GM18517 (cell line): ENCODE measurements at regions not wholly inside any gene's neighbourhood (a gene's known extent, or its start where the extent isn't known, plus 50 kb on each side); places are given as distances from the start of the nearest gene placed in this dataset.
"Not testable (repeated sequence)": the region's sequence is repeated elsewhere in the genome, so short reads cannot be mapped to it uniquely, and the experiment has no call there.

ENCODE experiments used
- ATAC-seq: cut with Tn5 transposase; IDR thresholded peaks from one replicate; pipeline ENCODE4 v1.9.1; 2021; ENCODE audit warnings: mild to moderate bottlenecking, moderate library complexity; ENCODE audit not compliant: unreplicated experiment

DNA sequence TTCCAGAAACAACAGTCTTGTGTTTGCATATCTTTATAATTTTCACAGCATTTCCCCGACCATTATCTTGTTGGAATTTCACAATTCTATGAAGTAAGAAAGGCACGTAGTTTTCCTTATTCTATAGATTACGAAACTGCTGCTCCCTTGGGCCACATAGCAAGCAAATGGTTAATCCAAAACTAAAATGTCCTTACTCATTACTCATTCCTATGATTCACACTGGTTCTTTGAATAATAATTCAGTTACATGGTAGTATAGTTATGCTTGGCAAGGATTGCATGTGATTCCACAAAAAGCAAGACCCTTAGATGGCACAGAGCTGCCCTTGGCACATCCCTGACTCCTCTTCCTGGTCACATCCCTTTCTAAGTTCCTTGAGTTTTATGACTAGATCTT lies 51.2 kb downstream of the OR13H1 start:
- ATAC-seq: no peak

DNA sequence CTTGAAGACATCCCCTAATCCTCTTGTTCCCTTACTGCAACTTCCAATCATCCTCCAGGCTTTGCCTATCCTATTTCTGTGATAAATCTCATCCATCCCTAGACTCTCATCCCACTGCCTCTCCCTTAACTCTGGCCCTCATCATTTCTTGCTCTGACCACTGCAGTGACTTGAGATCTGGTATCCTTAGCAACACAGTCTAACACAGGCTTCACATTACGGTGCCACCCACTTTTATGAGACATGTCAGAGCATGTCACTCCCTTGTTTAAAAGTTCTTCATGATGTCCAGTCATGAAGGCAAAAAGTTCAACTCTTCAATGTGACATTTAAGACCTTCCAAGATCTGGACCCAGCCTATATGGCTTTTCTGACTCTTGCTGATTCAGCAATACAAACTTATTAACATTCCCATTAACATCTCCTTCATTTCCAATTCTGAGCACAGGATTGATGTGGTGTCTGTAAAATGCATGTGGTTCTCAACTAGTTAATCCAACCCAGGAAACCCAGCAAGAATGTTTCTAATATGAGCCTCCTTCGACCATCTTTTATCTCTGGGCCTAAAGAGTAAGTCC lies 64.0 kb downstream of the OR13H1 start:
- no peak for ATAC-seq

DNA sequence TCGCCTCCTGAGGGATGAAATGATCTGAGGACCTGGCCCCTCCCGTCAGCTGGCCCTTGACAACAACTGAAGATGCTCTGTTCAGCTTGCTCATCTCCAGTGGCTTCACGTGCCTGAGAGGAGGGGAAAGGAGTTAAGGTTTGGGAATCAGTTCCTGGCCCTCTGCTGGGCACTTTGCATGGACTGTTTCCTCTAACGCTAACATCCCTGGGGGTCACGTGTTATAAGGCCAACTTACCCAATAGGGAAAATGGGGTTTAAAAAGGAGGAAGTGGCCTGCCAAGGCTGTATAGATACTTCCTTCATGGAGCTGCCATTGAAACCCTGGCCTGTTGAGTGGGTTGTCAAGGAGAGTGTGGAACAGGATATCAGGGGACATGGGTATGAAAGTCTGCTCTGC lies 65.6 kb downstream of the OR13H1 start:
- no peak for ATAC-seq

DNA sequence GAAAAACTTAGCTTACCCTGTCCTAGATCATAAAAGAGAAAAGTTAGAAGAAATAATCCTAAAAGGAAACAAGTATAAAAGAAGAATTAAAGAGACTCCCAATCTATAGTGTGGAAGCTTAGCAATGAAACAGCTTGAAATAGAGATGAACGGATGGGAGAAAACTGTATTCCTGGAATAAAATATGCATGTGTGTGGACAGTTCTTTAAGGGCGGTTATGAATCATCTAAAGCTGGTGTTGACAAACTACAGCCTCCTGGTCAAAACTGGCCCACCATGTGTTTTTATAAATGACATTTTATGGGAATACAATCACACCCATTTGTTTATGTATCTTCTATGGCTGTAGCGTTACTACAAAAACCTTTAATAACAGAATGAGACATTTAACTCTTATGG lies 69.4 kb downstream of the OR13H1 start:
- ATAC-seq: no peak

DNA sequence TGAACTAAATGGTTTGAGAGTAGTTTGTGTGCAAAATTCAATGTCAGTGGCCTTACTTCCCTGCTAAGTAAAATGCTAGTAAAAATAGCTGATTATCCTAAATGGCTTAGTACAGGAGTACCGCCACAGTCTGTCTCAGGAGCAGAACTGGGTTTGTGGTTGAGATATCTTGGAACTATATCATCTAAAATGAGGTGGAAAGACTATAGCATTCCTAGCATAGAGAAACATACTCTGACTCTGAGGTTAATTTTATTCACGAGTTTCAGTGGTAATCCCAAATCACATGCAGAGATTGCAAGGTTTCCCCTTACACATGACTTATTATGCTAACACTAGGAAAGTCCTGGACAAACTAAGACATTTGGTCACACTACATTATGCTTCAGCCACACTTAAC lies 70.4 kb downstream of the OR13H1 start:
- no peak for ATAC-seq

DNA sequence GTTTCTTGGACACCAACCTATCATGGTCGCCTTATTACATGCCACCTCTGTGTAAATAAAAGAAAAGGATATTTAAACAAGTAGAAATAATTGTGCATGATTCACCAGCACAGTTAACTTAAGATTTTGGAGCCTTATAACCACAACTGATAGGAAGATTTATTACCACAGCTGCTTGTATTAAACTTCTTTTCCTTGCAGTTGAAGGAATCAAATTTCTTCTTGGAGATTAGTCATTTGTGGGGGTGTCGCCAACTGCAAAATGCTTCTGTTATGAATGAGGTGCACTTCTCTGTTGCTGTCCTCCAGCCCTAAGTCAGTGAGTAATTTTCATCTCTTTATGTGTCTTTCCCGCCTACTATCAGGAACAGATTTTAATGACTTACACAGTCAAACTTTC lies 73.3 kb downstream of the OR13H1 start:
- ATAC-seq: no peak

GRCh38 chrX:131621650-131622049 lies 77.8 kb downstream of the OR13H1 start:
- no peak for ATAC-seq

DNA sequence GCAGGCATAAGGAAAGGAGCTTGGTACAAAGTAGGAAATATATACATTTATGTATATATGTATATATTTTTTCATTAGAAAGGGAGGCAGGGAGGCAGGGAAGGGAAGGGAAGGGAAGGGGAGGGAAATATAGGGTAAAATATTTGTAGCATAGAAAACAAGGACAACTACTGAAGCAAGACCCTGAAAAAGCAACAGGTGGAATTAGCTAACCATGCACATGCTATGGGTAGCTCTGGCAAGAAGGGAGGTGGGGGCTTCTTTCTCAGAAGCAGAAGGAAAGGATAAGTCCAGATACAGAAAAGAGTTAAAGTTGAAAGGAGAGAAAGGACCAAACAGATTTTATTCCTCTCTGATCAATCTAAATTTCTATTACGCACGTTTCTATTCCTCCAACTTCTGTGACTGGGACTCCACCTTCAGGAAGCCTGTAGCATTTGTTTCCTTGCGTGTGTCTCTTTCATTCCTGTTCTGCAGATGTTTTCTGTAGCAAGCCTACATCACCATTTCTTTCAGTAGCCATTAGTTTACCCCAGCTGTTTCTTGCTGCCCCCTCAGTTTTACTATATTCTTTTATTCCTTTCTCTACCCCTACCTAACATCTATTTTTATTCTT lies 82.9 kb downstream of the OR13H1 start:
- no peak for ATAC-seq

GRCh38 chrX:131630534-131630933 lies 86.7 kb downstream of the OR13H1 start:
- ATAC-seq: no peak

GRCh38 chrX:131633285-131633917 lies 89.5 kb downstream of the OR13H1 start:
- peak; percentile 76 for ATAC-seq

DNA sequence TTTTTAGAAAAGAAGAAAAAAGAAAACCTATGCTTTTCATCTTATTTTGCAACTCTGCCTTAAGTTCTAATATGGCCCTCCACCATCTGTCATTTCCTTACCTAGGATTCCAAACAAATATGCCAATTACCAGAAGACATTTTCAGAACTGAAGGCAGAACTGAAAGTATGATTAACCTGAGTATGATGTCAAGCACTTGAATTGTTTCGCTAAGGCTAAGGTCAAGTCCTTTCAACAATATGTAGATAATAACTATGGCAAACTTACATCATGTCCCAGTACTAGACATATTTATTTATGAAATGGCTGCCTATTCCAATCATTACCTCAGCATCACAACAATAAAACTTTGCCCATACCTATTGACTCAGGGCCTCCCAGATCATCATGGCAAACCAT lies 91.0 kb downstream of the OR13H1 start:
- no peak for ATAC-seq

- ATAC-seq: no peak
Measured at GRCh38 chrX:131646106-131646505, 102.2 kb downstream of the OR13H1 start.

DNA sequence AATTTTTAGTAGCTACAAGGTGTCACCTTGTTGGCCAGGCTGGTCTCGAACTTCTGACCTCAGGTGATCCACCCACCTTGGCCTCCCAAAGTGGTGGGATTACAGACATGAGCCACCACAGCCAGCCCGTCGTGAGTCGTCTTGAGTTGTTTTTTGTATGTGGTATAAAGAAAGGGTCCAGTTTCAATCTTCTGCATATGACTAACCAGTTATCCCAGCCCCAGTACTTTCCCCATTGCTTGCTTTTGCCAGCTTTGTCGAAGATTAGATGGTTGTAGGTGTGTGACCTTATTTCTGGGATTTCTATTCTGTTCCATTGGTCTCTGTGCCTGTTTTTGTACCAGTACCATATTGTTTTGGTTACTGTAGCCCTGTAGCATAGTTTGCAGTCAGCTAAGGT lies 105.9 kb downstream of the OR13H1 start:
- no peak for ATAC-seq

DNA sequence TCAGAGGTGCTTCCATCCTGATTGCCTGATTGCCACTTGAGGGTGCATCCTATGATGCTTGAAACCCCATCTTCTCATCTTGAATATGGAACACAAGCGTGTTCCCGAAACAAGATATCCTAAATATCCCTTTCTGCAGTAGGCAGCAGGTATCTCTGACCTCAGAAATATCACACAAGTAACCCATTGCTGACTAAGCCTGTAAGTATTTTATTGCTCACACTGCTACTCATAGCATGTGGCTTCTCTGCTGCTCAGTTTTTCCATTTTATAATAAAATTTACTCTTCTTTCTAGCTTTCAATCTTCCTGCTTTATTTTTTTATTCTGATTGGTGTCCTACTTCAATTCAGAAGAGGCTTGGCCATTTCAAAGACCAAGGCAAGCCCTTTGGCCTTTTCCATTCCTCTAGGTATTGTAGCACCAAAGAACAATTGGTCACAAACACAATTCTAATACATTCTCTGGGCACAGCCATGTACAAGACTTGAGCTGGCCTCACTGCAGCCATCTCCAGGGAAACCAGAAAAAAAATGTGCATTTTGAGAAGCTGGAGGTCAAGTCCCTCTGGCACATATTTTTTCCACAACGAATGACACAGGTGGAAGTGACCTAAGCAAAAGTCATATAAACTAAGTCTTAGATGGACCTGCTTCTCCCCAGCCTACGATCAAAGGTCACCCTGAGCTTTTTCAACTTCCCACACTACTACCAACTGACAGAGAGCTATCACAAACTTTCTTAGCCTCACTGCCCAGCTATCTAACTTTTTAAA lies 107.0 kb downstream of the OR13H1 start:
- ATAC-seq: no peak

DNA sequence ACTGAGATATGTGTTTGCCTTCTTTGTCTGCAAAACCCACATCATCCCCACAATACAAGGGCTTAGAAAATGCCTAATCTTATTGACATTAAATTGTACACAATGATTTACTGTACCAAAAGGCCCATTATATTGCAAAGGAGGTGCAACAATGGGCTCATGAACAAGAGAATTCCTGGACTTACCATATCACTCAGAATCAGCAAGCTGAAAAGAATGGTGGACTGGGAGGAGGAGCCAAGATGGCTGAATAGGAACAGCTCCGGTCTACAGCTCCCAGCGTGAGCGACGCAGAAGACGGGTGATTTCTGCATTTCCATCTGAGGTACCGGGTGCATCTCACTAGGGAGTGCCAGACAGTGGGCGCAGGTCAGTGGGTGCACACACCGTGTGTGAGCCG lies 119.9 kb downstream of the OR13H1 start:
- not testable (repeated sequence) for ATAC-seq

GRCh38 chrX:131671735-131672134 lies 127.9 kb downstream of the OR13H1 start:
- ATAC-seq: no peak

DNA sequence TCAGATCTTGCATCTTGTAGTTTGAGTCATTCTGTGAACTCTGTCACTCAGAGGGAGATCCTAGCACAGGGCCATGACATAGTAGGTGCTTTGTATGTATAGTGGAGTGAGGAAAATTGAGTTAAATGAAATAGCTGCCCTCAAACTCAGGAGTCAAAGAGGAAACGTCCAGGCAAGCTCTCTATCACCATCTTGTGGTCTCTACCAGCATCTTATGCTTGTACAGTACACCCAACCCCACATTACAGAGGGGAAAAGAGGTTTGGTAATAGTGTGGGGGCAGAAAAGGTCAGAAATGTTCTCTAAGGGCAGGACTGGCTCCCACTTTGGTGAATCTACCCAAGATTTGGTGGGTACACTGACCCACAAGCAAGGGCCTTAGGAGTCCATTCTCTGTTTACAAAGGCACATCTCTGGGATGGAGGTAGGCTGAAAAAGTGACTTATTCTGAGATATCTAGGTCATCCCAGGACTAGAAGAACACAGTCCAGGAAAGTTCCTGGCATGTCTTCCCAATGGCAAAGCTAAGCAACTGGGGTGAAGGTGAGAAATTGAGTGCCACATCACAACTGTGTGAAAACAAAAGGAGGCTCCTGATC lies 131.8 kb downstream of the OR13H1 start:
- ATAC-seq: no peak

DNA sequence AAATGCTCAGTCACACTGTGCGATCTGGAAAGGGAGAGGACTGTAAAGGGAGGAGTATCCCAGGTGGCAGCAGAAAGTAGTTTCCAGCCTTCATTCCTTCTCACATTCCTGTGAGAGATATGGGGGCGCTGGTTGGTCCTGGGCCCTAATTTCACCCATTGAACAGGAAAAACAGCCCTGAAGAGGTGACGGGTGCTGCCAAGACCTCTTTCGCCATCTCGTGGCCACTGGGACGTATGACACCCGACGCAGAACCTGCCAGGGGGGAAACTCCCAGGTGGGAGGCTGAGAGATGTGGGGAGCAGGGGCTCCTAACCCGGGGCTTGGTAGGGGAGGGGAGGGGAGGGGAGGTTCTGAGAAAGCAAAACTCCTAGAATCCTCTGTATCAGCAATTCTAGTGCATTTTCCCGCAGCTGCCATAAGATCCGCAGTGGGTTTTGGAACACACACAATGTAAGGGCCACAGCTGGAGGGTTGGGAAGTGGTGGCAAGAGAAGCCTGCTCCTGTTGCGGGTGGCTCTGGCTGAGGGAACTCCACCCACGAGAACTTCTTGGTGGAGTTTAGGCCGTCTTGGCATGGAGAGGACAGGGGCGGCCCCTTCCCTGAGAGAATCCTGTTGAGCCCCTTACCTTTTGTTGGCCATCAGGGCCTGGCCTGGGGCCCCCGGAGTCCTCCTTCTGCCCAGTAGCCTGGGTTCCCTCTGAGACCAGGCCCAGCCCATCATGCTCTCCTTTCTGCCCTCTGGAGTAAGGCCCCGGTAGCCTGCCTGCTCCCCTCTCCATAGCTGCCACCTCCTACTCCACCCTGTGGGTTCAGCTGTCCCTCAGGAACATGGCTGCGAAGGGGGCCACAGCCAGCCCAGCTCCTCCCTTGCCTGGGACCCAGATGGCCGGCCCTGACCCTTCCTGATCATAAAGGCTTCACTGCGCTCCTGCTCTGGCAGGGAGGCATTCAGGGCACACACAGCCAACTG lies 134.1 kb downstream of the OR13H1 start:
- peak; percentile 77 for ATAC-seq

GRCh38 chrX:131682735-131683134 lies 138.9 kb downstream of the OR13H1 start:
- not testable (repeated sequence) for ATAC-seq

DNA sequence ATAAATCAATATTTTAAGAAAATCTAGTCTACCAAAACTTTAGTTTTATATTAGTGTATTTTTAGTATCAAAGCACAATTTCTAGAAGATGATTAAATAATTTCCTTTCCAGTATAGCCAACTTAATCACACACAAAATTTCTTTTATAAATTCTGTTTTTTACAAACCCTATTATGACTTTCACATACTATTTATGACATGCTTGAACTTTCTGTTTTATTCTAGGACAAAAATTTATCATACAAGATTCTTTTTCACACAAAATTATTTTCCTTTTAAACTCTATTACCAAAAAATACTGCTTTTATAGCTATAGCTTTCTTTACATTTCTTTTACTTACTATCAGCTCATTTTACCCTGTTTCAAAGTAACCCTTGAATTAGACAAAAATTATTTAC lies 149.5 kb downstream of the OR13H1 start:
- no peak for ATAC-seq
